H1 (cell line): ENCODE measurements at regions not wholly inside any gene's neighbourhood (a gene's known extent, or its start where the extent isn't known, plus 50 kb on each side); places are given as distances from the start of the nearest gene placed in this dataset.

Source experiments
- CTCF ChIA-PET: fragments of 300-600 bp; sonication (Branson Sonifier 250); formaldehyde crosslinking; loops from one replicate; lab custom pipeline; 2021; ENCODE audit not compliant: partially characterized antibody; lab: Charles Lee
- POLR2A ChIA-PET: fragments of 300-600 bp; sonication (Branson Sonifier 250); formaldehyde crosslinking; loops from one replicate; lab custom pipeline; 2021; ENCODE audit warnings: inconsistent platforms; ENCODE audit not compliant: partially characterized antibody; lab: Charles Lee
- DNase-seq, 2 experiments: peaks; one replicate each; pipeline versions ENCODE4 v3.0.0 to v3.0.0-alpha.2; 2010 to 2022; ENCODE audit warnings: low spot score in 2 of 2, low read depth in 1 of 2, mixed read lengths in 1 of 2
- FAIRE-seq: peaks from 2 replicates; lab custom pipeline; 2011; peaks lifted over from hg19 to GRCh38; lab: Jason Lieb, UNC
- H2AFZ ChIP-seq: 2 replicates; pipeline ENCODE4 v1.8.1; 2012; ENCODE audit warnings: low read length, inconsistent platforms
- H2AK5ac ChIP-seq: 2 replicates; pipeline ENCODE4 v1.6.1; 2013; ENCODE audit warnings: low read depth, low read length
- H2BK120ac ChIP-seq: replicated peaks from 2 replicates; pipeline ENCODE3; 2013; ENCODE audit warnings: low read depth, low read length, inconsistent platforms
- H2BK12ac ChIP-seq: 2 replicates; pipeline ENCODE4 v1.6.1; 2013; ENCODE audit warnings: low read depth, low read length
- H2BK15ac ChIP-seq: 2 replicates; pipeline ENCODE4 v1.6.1; 2013; ENCODE audit warnings: low read length
- H2BK20ac ChIP-seq: 2 replicates; pipeline ENCODE4 v1.6.1; 2013; ENCODE audit warnings: low read length
- H2BK5ac ChIP-seq: 2 replicates; pipeline ENCODE4 v1.6.1; 2013; ENCODE audit warnings: low read depth, low read length
- H3K14ac ChIP-seq: 2 replicates; pipeline ENCODE4 v1.6.1; 2013; ENCODE audit warnings: inconsistent platforms; ENCODE audit not compliant: insufficient read length
- H3K18ac ChIP-seq: 2 replicates; pipeline ENCODE4 v1.6.1; 2013; ENCODE audit warnings: low read length; ENCODE audit errors: extremely low read depth
- H3K23ac ChIP-seq: 2 replicates; pipeline ENCODE4 v1.6.1; 2013; ENCODE audit warnings: inconsistent platforms; ENCODE audit not compliant: insufficient read length
- H3K23me2 ChIP-seq: 2 replicates; pipeline ENCODE4 v1.6.1; 2013; ENCODE audit warnings: low read depth, low read length
- H3K27ac ChIP-seq: 2 replicates; pipeline ENCODE4 v1.6.1; 2011; ENCODE audit warnings: low read depth, low read length, inconsistent platforms
- H3K27me3 ChIP-seq, 4 experiments: replicated peaks in 1 of 4; 1 replicate in 1 of 4; 2 replicates in 3 of 4; pipeline versions ENCODE4 v1.6.1 to v1.8.1; 2011 to 2013; ENCODE audit warnings: low read length in 3 of 4, mild to moderate bottlenecking in 3 of 4, inconsistent platforms in 2 of 4, mixed read lengths in 2 of 4, moderate library complexity in 1 of 4; ENCODE audit not compliant: control insufficient read depth in 3 of 4, insufficient read depth in 3 of 4; ENCODE audit errors: extremely low read depth in 1 of 4
- H3K36me3 ChIP-seq, 4 experiments: 2 replicates each; pipeline versions ENCODE4 v1.6.1 to v1.8.1; 2011 to 2013; ENCODE audit warnings: mild to moderate bottlenecking in 4 of 4, low read length in 3 of 4, moderate library complexity in 2 of 4, control low read depth in 1 of 4, inconsistent platforms in 1 of 4; ENCODE audit not compliant: insufficient read depth in 4 of 4, control insufficient read depth in 2 of 4
- H3K4ac ChIP-seq: replicated peaks from 2 replicates; pipeline ENCODE3; 2013; ENCODE audit warnings: low read length, low read depth, mixed read lengths, inconsistent platforms; ENCODE audit not compliant: insufficient read length
- H3K4me1 ChIP-seq, 4 experiments: replicated peaks in 1 of 4; 1 replicate in 1 of 4; 2 replicates in 3 of 4; pipeline versions ENCODE4 v1.6.1 to v1.8.1; 2011 to 2013; ENCODE audit warnings: low read length in 3 of 4, inconsistent platforms in 2 of 4, mixed read lengths in 1 of 4; ENCODE audit not compliant: insufficient read depth in 4 of 4, control insufficient read depth in 3 of 4
- H3K4me2 ChIP-seq, 2 experiments: 2 replicates each; pipeline versions ENCODE4 v1.6.1 to v1.8.1; 2011 to 2013; ENCODE audit warnings: low read depth in 2 of 2, low read length in 2 of 2, control low read depth in 1 of 2, inconsistent platforms in 1 of 2, mild to moderate bottlenecking in 1 of 2; ENCODE audit not compliant: insufficient read depth in 1 of 2
- H3K4me3 ChIP-seq, 4 experiments: fragments of 200-600, 300-600 bp in 1 of 4; sonication (generic), shearing (Covaris generic), sonication (Bioruptor Twin) in 1 of 4; 2 replicates each; pipeline versions ENCODE4 v1.5.1 to v1.8.1; 2011 to 2016; ENCODE audit warnings: low read length in 4 of 4, low read depth in 3 of 4, control low read depth in 2 of 4, inconsistent platforms in 2 of 4, mild to moderate bottlenecking in 2 of 4, mixed read lengths in 1 of 4, moderate library complexity in 1 of 4; ENCODE audit not compliant: insufficient read depth in 2 of 4; ENCODE audit errors: extremely low read depth in 1 of 4
- H3K56ac ChIP-seq: replicated peaks from 2 replicates; pipeline ENCODE3; 2013; ENCODE audit warnings: low read depth, mild to moderate bottlenecking, mixed read lengths, low read length, inconsistent platforms; ENCODE audit not compliant: insufficient read length
- H3K79me1 ChIP-seq: 2 replicates; pipeline ENCODE4 v1.6.1; 2013; ENCODE audit warnings: low read depth, low read length, control low read depth
- H3K79me2 ChIP-seq, 2 experiments: 2 replicates each; pipeline versions ENCODE4 v1.6.1 to v1.8.1; 2012 to 2013; ENCODE audit warnings: low read length in 2 of 2, mild to moderate bottlenecking in 2 of 2, inconsistent platforms in 1 of 2; ENCODE audit not compliant: insufficient read depth in 2 of 2, control insufficient read depth in 1 of 2
- H3K9ac ChIP-seq, 4 experiments: replicated peaks in 1 of 4; 1 replicate in 1 of 4; 2 replicates in 3 of 4; pipeline versions ENCODE4 v1.6.1 to v1.8.1; 2011 to 2013; ENCODE audit warnings: low read depth in 3 of 4, low read length in 3 of 4, control low read depth in 2 of 4, mild to moderate bottlenecking in 2 of 4, moderate library complexity in 2 of 4, inconsistent platforms in 1 of 4; ENCODE audit errors: extremely low read depth in 1 of 4
- H3K9me3 ChIP-seq, 2 experiments: 2 replicates each; pipeline versions ENCODE4 v1.6.1 to v1.8.1; 2012 to 2013; ENCODE audit warnings: mild to moderate bottlenecking in 2 of 2, moderate library complexity in 2 of 2, control low read depth in 1 of 2, inconsistent platforms in 1 of 2, low read depth in 1 of 2, low read length in 1 of 2, mixed read lengths in 1 of 2; ENCODE audit not compliant: insufficient read depth in 2 of 2
- H4K20me1 ChIP-seq, 2 experiments: replicated peaks in 1 of 2; 2 replicates each; pipeline versions ENCODE3 to v1.8.1; 2011 to 2013; ENCODE audit warnings: inconsistent platforms in 2 of 2, low read length in 2 of 2, mild to moderate bottlenecking in 1 of 2; ENCODE audit not compliant: insufficient read depth in 2 of 2, control insufficient read depth in 1 of 2
- H4K5ac ChIP-seq: 2 replicates; pipeline ENCODE4 v1.6.1; 2013; ENCODE audit warnings: low read length, low read depth, mixed read lengths, inconsistent platforms; ENCODE audit not compliant: insufficient read length
- H4K8ac ChIP-seq: 2 replicates; pipeline ENCODE4 v1.8.0; 2013; ENCODE audit warnings: mild to moderate bottlenecking, moderate library complexity, low read length, inconsistent platforms; ENCODE audit not compliant: insufficient read depth; ENCODE audit errors: extremely low read depth
- H4K91ac ChIP-seq: replicated peaks from 2 replicates; pipeline ENCODE3; 2013; ENCODE audit warnings: low read length, mixed read lengths, inconsistent platforms; ENCODE audit not compliant: insufficient read length
- SP2 ChIP-seq: IDR thresholded peaks from 2 replicates; pipeline ENCODE4 v1.6.1; 2012; ENCODE audit warnings: mild to moderate bottlenecking, low read length, inconsistent platforms
- ZNF274 ChIP-seq: IDR thresholded peaks from 2 replicates; pipeline ENCODE4 v1.7.0; 2012; ENCODE audit warnings: low read length, borderline replicate concordance; ENCODE audit errors: extremely low read depth
- WGBS, 2 experiments: shearing (Covaris generic) in 1 of 2; methylation state at CpG; one replicate each; pipeline versions ENCODE4 v1.1.6 to v1.1.7; 2013 to 2015; ENCODE audit warnings: low lambda C conversion rate in 2 of 2, mixed read lengths in 2 of 2, inconsistent platforms in 1 of 2, low coverage in 1 of 2, missing lambda C conversion rate in 1 of 2; ENCODE audit not compliant: insufficient replicate concordance in 2 of 2, insufficient coverage in 1 of 2, insufficient read length in 1 of 2; ENCODE audit errors: extremely low coverage in 1 of 2, missing lambda C conversion rate in 1 of 2; 5-methylcytosine and 5-hydroxymethylcytosine counted together

GRCh38 chr15:96670389-96670788 lies 339.9 kb downstream of the NR2F2 start:
- Histone ChIP-seq H4K8ac (no peak overlapping the region), H3K4ac (no peak overlapping the region), H2BK5ac (no peak overlapping the region), H4K20me1 (no peaks in the 10 kb centered on the region), H3K4me3 (no peak overlapping the region), H3K27ac (no peak overlapping the region), H3K9ac (no peak overlapping the region), H3K23me2 (no peaks in the 10 kb centered on the region), H3K18ac (no peak overlapping the region), H4K91ac (no peak overlapping the region), H3K9me3 (no peaks in the 10 kb centered on the region), H2BK120ac (no peak overlapping the region), H3K36me3 (no peaks in the 10 kb centered on the region), H2BK20ac (no peak overlapping the region), H2AK5ac (no peak overlapping the region), H3K56ac (no peak overlapping the region), H2BK12ac (no peak overlapping the region), H3K4me1 (no peaks in the 10 kb centered on the region), H4K5ac (no peak overlapping the region), H3K79me2 (no peaks in the 10 kb centered on the region), H3K27me3 (no peaks in the 10 kb centered on the region), H2BK15ac (no peak overlapping the region), H3K14ac (no peak overlapping the region), H2AFZ (no peak overlapping the region), H3K79me1 (no peaks in the 10 kb centered on the region), H3K23ac (no peak overlapping the region), H3K4me2 (no peak overlapping the region)
- TF ChIP-seq SP2: no peak
- TF ChIP-seq ZNF274: no peak
- DNase-seq (no peak), FAIRE-seq (no peak)
- ChIA-PET CTCF (interaction anchor here (0.8 kb wide), 1 partner anchor 23 kb away, joined by 4 read pairs; no protein-coding TSS in a partner anchor), POLR2A (no interaction called here)
- WGBS, 2 experiments: 90% methylated on average over 5 of the region's 5 CpGs; no CpG with 5 or more reads in 1 of the 2 experiments
